Right renal pelvis (tissue), 4 donors: ENCODE measurements at regions not wholly inside any gene's neighbourhood (a gene's known extent, or its start where the extent isn't known, plus 50 kb on each side); places are given as distances from the start of the nearest gene placed in this dataset.

Experiments used
- DNase-seq, 4 donors: peaks; one replicate each; pipeline ENCODE4 v3.0.0-alpha.2; 2013; ENCODE audit warnings: low read depth in 4 of 4, low spot score in 3 of 4, missing footprints in 1 of 4

- DNase-seq = no peak
These were observed 61.4 kb upstream of the UFL1 start for GRCh38 chr6:96460052-96460700.

- DNase-seq = no peak
These were observed 56.2 kb upstream of the UFL1 start for GRCh38 chr6:96465321-96465903.

- no peak for DNase-seq
These were observed 55.3 kb upstream of the UFL1 start for GRCh38 chr6:96466147-96466863.

- no peak for DNase-seq
These were observed 53.8 kb upstream of the UFL1 start for GRCh38 chr6:96467814-96468213.

GRCh38 chr6:96468281-96468680 lies 53.3 kb upstream of the UFL1 start:
- no peak for DNase-seq

- no peak for DNase-seq
These were observed 52.9 kb upstream of the UFL1 start for GRCh38 chr6:96468681-96469224.

- no peak for DNase-seq
These were observed 52.3 kb upstream of the UFL1 start for GRCh38 chr6:96469312-96469711.

- DNase-seq = no peak
These were observed 51.3 kb upstream of the UFL1 start for GRCh38 chr6:96470296-96470695.
